GM12878 (cell line): ENCODE measurements at regions not wholly inside any gene's neighbourhood (a gene's known extent, or its start where the extent isn't known, plus 50 kb on each side); places are given as distances from the start of the nearest gene placed in this dataset.

Experiments
- ATAC-seq: fragments of 200-7000 bp; cut with Tn5 transposase; 3 replicates; pipeline ENCODE4 v1.9.1; 2020; ENCODE audit warnings: mild to moderate bottlenecking, moderate library complexity
- BruUV-seq: library from RNA; stranded (reverse); fragments of 400-500 nt; replicated peaks from 2 replicates; lab custom pipeline; 2021; lab: Mats Ljungman, UMichigan
- CTCF ChIA-PET: fragments of 300-600 bp; sonication (Branson Sonifier 250); formaldehyde crosslinking; extraction: SDS; loops from one replicate; lab custom pipeline; 2021; ENCODE audit warnings: inconsistent platforms; lab: Yijun Ruan, JAX
- POLR2A ChIA-PET: fragments of 350-600 bp; formaldehyde crosslinking; extraction: SDS; loops from one replicate; lab custom pipeline; 2021; ENCODE audit warnings: inconsistent platforms; lab: Charles Lee
- RAD21 ChIA-PET: fragments of 300-600 bp; sonication (Branson Sonifier 250); formaldehyde crosslinking; loops from one replicate; lab custom pipeline; 2023; ENCODE audit warnings: antibody characterized with exemption; ENCODE audit not compliant: unreplicated experiment; lab: Charles Lee
- SMC1A ChIA-PET: fragments of 300-600 bp; sonication (Branson Sonifier 250); formaldehyde crosslinking; loops from one replicate; lab custom pipeline; 2023; ENCODE audit not compliant: unreplicated experiment, uncharacterized antibody; lab: Charles Lee
- DNase-seq: peaks from one replicate; pipeline ENCODE4 v3.0.0-alpha.2; 2011; ENCODE audit warnings: low read depth, low spot score
- FAIRE-seq: peaks from 3 replicates; lab custom pipeline; 2011; peaks lifted over from hg19 to GRCh38; lab: Jason Lieb, UNC
- H2AFZ ChIP-seq: 2 replicates; pipeline ENCODE4 v1.6.0; 2011; ENCODE audit warnings: low read depth, low read length, control low read depth; ENCODE audit not compliant: control insufficient read depth
- H3K27ac ChIP-seq: 2 replicates; pipeline ENCODE4 v1.5.1; 2011; ENCODE audit warnings: control low read depth; ENCODE audit not compliant: control insufficient read depth, insufficient read depth
- H3K27me3 ChIP-seq, 2 experiments: replicated peaks in 1 of 2; 2 replicates each; pipeline versions ENCODE4 v1.6.0 to v1.6.1; 2011; ENCODE audit warnings: low read length in 1 of 2; ENCODE audit not compliant: control insufficient read depth in 2 of 2, insufficient read depth in 2 of 2
- H3K36me3 ChIP-seq, 2 experiments: 2 replicates each; pipeline ENCODE4 v1.5.1; 2011; ENCODE audit warnings: low read length in 1 of 2; ENCODE audit not compliant: control insufficient read depth in 2 of 2, insufficient read depth in 2 of 2
- H3K4me1 ChIP-seq: 2 replicates; pipeline ENCODE4 v1.6.1; 2011; ENCODE audit warnings: mild to moderate bottlenecking, low read length, moderate library complexity, mixed read lengths; ENCODE audit not compliant: control insufficient read depth, insufficient read depth
- H3K4me2 ChIP-seq: 2 replicates; pipeline ENCODE4 v1.6.0; 2011; ENCODE audit warnings: control low read depth; ENCODE audit not compliant: control insufficient read depth, insufficient read depth
- H3K4me3 ChIP-seq: fragments of 200-600 bp; sonication (generic); 2 replicates; pipeline ENCODE4 v1.5.1; 2016
- H3K79me2 ChIP-seq: 2 replicates; pipeline ENCODE4 v1.6.0; 2011; ENCODE audit warnings: low read length; ENCODE audit not compliant: control insufficient read depth, insufficient read depth
- H3K9ac ChIP-seq: 2 replicates; pipeline ENCODE4 v1.8.0; 2011; ENCODE audit warnings: low read length, control low read depth, mixed read lengths; ENCODE audit not compliant: control insufficient read depth, insufficient read depth
- H3K9me3 ChIP-seq: replicated peaks from 3 replicates; pipeline ENCODE4 v1.5.1; 2011; ENCODE audit warnings: mild to moderate bottlenecking, low read length; ENCODE audit not compliant: control insufficient read depth, insufficient read depth
- H4K20me1 ChIP-seq: 2 replicates; pipeline ENCODE4 v1.6.0; 2011; ENCODE audit not compliant: control insufficient read depth, insufficient read depth
- ATF7 ChIP-seq: fragments of 450-650 bp; IDR thresholded peaks from 2 replicates; pipeline ENCODE4 v1.6.1; 2016; ENCODE audit warnings: low read depth, mild to moderate bottlenecking
- E2F4 ChIP-seq: IDR thresholded peaks from 2 replicates; pipeline ENCODE4 v1.6.1; 2012; ENCODE audit warnings: low read depth, low read length, improper control_type of control experiment
- EGR1 ChIP-seq, 2 experiments: IDR thresholded peaks; 1 replicate in 1 of 2; 2 replicates in 1 of 2; pipeline ENCODE4 v1.6.1; 2011 to 2012; ENCODE audit warnings: low read depth in 2 of 2, low read length in 2 of 2, borderline replicate concordance in 1 of 2, mild to moderate bottlenecking in 1 of 2, moderate library complexity in 1 of 2
- EP300 ChIP-seq, 2 experiments: fragments of 150-350 bp in 1 of 2; IDR thresholded peaks; 2 replicates each; pipeline ENCODE4 v1.6.1; 2011 to 2012; ENCODE audit warnings: low read depth in 2 of 2, low read length in 2 of 2, borderline replicate concordance in 1 of 2, improper control_type of control experiment in 1 of 2, inconsistent platforms in 1 of 2; ENCODE audit not compliant: control insufficient read depth in 1 of 2
- ESRRA ChIP-seq: IDR thresholded peaks from 2 replicates; pipeline ENCODE4 v1.6.1; 2012; ENCODE audit warnings: mild to moderate bottlenecking, low read length, improper control_type of control experiment
- LARP7 ChIP-seq: fragments of 450-650 bp; IDR thresholded peaks from 2 replicates; pipeline ENCODE4 v1.6.1; 2017; ENCODE audit warnings: mild to moderate bottlenecking
- MTA3 ChIP-seq: IDR thresholded peaks from 2 replicates; pipeline ENCODE4 v1.6.1; 2012; ENCODE audit warnings: low read length, inconsistent platforms, borderline replicate concordance
- MYC ChIP-seq: IDR thresholded peaks from 2 replicates; pipeline ENCODE4 v1.6.1; 2011; ENCODE audit warnings: mild to moderate bottlenecking, low read length, moderate library complexity, inconsistent platforms; ENCODE audit not compliant: insufficient read depth, insufficient replicate concordance, insufficient read length, severe bottlenecking
- NFYB ChIP-seq: IDR thresholded peaks from 2 replicates; pipeline ENCODE4 v1.6.1; 2011; ENCODE audit warnings: low read depth, mild to moderate bottlenecking, low read length, improper control_type of control experiment, moderate library complexity; ENCODE audit not compliant: insufficient read depth
- RELA ChIP-seq: fragments of 450-650 bp; IDR thresholded peaks from 2 replicates; pipeline ENCODE4 v1.8.0; 2014; ENCODE audit warnings: borderline replicate concordance; ENCODE audit not compliant: partially characterized antibody
- RELB ChIP-seq: fragments of 450-650 bp; IDR thresholded peaks from 2 replicates; pipeline ENCODE4 v1.6.1; 2017; ENCODE audit warnings: low read depth, mild to moderate bottlenecking, moderate library complexity
- SMC3 ChIP-seq: IDR thresholded peaks from 2 replicates; pipeline ENCODE4 v1.6.1; 2011; ENCODE audit warnings: low read length, improper control_type of control experiment, borderline replicate concordance
- SREBF1 ChIP-seq: IDR thresholded peaks from 2 replicates; pipeline ENCODE4 v1.6.1; 2012; ENCODE audit warnings: mild to moderate bottlenecking, low read length
- TBL1XR1 ChIP-seq: IDR thresholded peaks from 2 replicates; pipeline ENCODE4 v1.6.1; 2012; ENCODE audit warnings: low read depth, low read length, improper control_type of control experiment
- TCF3 ChIP-seq: IDR thresholded peaks from 2 replicates; pipeline ENCODE4 v1.6.1; 2012; ENCODE audit warnings: low read depth, mild to moderate bottlenecking, low read length, borderline replicate concordance; ENCODE audit not compliant: insufficient read depth
- TCF7 ChIP-seq: IDR thresholded peaks from 2 replicates; pipeline ENCODE4 v1.6.1; 2014; ENCODE audit warnings: antibody characterized with exemption, borderline replicate concordance
- USF1 ChIP-seq: IDR thresholded peaks from 2 replicates; pipeline ENCODE4 v1.6.1; 2011; ENCODE audit warnings: borderline replicate concordance, low read depth, mild to moderate bottlenecking, moderate library complexity, mixed read lengths, low read length; ENCODE audit not compliant: insufficient read depth; ENCODE audit errors: extremely low read length
- ZNF384 ChIP-seq: IDR thresholded peaks from 2 replicates; pipeline ENCODE4 v1.6.1; 2012; ENCODE audit warnings: low read depth, mild to moderate bottlenecking, low read length, improper control_type of control experiment, borderline replicate concordance
- WGBS: methylation state at CpG from one replicate; pipeline ENCODE4 v1.1.6; 2016; ENCODE audit warnings: low lambda C conversion rate; ENCODE audit not compliant: insufficient replicate concordance, insufficient coverage; ENCODE audit errors: missing lambda C conversion rate; 5-methylcytosine and 5-hydroxymethylcytosine counted together
- in situ Hi-C: fragments of 300-500 bp; cut with MboI; formaldehyde crosslinking; loops from 9 replicates; pipeline ENCODE4 v1.14.3; 2018; ENCODE audit warnings: mixed read lengths
- intact Hi-C: fragments of 100-400 bp; cut with micrococcal nuclease; formaldehyde crosslinking; loops from one replicate; pipeline ENCODE4 v1.14.2; 2022; ENCODE audit not compliant: unreplicated experiment

DNA sequence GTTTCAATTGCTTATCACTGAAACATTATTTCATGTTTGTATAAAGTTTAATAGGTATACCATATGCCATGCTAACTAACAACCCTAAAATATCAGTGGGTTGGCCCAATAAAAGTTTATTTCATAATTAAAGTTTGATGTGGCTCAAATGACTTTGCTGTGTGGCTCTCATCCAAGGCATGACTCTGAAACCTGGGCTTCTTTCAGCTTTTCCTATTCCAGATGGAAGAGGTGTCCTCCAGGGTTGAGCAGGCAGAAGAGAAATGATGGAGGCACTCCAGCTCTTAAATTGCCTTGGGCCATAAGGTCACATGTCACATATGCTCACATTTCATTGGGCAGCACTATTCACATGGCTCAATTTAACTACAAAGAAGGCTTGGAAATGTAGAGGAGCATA, 101.9 kb downstream of the MACIR start (continued):
- TF ChIP-seq USF1 = no peak
- no peak for TF ChIP-seq TBL1XR1
- no peak for TF ChIP-seq TCF7
- TF ChIP-seq MTA3 = no peak
- no peak for TF ChIP-seq MYC
- TF ChIP-seq TCF3 = no peak
- TF ChIP-seq ESRRA = no peak

DNA sequence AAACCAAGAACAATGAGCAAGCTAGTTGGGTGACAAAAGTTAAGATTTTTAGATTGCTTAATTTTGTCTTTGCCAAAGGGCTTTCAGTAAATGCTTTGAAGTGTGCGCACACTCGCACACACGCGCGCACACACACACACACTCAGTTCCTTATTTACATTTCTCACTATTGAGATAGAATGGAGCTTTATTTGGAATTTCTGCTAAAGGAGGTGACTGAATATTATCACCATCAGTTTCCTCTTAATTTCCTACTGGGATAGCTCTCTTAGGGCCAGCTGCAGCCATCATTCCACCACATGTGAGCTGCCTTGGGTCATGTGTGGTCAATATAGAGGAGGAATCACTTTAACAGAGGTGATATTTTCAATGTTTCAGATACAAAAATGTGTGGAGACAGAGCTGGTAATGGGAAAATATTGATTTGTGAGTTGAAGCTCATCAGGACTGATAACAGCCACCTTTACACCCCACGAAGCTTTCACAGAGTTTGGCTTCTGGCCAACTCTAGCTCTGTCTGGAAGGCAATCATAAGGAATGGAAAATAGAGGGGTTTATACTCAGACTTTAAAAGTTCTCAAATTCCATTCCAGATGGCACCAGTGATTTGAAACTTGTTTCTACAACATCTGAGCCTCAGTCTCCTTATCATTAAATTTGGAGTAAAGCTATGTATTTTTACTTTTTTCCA, 99.9 kb downstream of the MACIR start:
- Histone ChIP-seq H2AFZ (no peak overlapping the region), H3K36me3 (no peaks in the 10 kb centered on the region), H3K4me2 (no peak overlapping the region), H3K4me3 (no peak overlapping the region), H3K27ac (no peak overlapping the region), H3K9ac (no peak overlapping the region), H3K79me2 (no peaks in the 10 kb centered on the region), H4K20me1 (no peaks in the 10 kb centered on the region), H3K27me3 (no peaks in the 10 kb centered on the region), H3K4me1 (peaks cover 11% of the 10 kb centered on the region; the same call in 1 of the 2 replicates), H3K9me3 (no peaks in the 10 kb centered on the region)
- FAIRE-seq (no peak), DNase-seq (no peak), ATAC-seq (no peak)
- intact Hi-C loops (no loop called here), in situ Hi-C loops (no loop called here)
- ChIA-PET CTCF (no interaction called here), POLR2A (no interaction called here), SMC1A (interaction anchor here (0.7 to 1.6 kb wide), 4 partner anchors 14 to 83 kb away, joined by 3 to 10 read pairs (median 3); no protein-coding TSS in a partner anchor), RAD21 (interaction anchor here (0.6 to 1.1 kb wide), 2 partner anchors 89 to 145 kb away, joined by 3 to 4 read pairs; no protein-coding TSS in a partner anchor)
- no peak for TF ChIP-seq EGR1 (IDR thresholded peaks at IDR 0.05; ENCODE audit: borderline replicate concordance in 1 of 2, low read depth in 2 of 2, low read length in 2 of 2)
- TF ChIP-seq RELB = no peak
- no peak for TF ChIP-seq SREBF1
- TF ChIP-seq E2F4 = no peak
- TF ChIP-seq TBL1XR1 = no peak
- TF ChIP-seq ZNF384 = no peak
- TF ChIP-seq MYC = no peak
- TF ChIP-seq LARP7 = no peak
- no peak for TF ChIP-seq EP300 (IDR thresholded peaks at IDR 0.05; ENCODE audit: borderline replicate concordance in 1 of 2, control insufficient read depth in 1 of 2, low read depth in 2 of 2, low read length in 2 of 2)
- no peak for TF ChIP-seq RELA
- TF ChIP-seq NFYB = no peak
- TF ChIP-seq ATF7 = no peak
- no peak for TF ChIP-seq SMC3
- WGBS = 81% methylated on average over 6 of the region's 6 CpGs
- no TSS peak for BruUV-seq
